ENCODE measurements at regions not wholly inside any gene's neighbourhood (a gene's known extent, or its start where the extent isn't known, plus 50 kb on each side); places are given as distances from the start of the nearest gene placed in this dataset.
"Not testable (repeated sequence)": the region's sequence is repeated elsewhere in the genome, so short reads cannot be mapped to it uniquely, and the experiment has no call there.

DNA sequence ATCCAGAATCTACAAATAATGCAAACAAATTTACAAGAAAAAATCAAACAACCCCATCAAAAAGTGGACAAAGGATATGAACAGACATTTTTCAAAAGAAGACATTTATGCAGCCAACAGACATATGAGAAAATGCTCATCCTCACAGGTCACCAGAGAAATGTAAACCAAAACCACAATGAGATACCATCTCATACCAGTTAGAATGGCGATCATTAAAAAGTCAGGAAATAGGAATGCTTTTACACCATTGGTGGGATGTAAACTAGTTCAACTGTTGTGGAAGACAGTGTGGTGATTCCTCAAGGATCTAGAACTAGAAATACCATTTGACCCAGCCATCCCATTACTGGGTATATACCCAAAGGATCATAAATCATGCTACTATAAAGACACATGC is 56.6 kb upstream of the GNAQ start:
- H3K36me3 ChIP-seq (ENCODE audit: control insufficient read depth, insufficient read depth, low read length); dilution Hi-C loops (cut with HindIII; ENCODE audit: low sequenced_read_pairs, unreplicated experiment); BruUV-seq (replicated peaks): not testable (repeated sequence)

More for the DNA sequence above, 56.6 kb upstream of the GNAQ start:
- H2BK120ac ChIP-seq (ENCODE audit: low read depth, low read length); H2BK20ac ChIP-seq (ENCODE audit: low read depth, low read length); H3K56ac ChIP-seq (ENCODE audit: extremely low read depth, insufficient read depth, low read length); H3K9me3 ChIP-seq (ENCODE audit: control insufficient read depth, insufficient read depth, low read length); in situ Hi-C loops (cut with MboI; ENCODE audit: low sequenced_read_pairs); H3K18ac ChIP-seq (ENCODE audit: low read depth, low read length); H3K9me1 ChIP-seq (ENCODE audit: insufficient read depth, low read length); H4K5ac ChIP-seq (ENCODE audit: low read depth, low read length); DNase-seq; H2BK5ac ChIP-seq (ENCODE audit: low read depth, low read length, poor library complexity, severe bottlenecking); H2AK5ac ChIP-seq (ENCODE audit: low read depth, low read length); H4K8ac ChIP-seq (ENCODE audit: low read depth in 2 of 2, low read length in 2 of 2); H3K27me3 ChIP-seq (ENCODE audit: control insufficient read depth, insufficient read depth, low read length); H3K4me3 ChIP-seq (ENCODE audit: insufficient read depth, low read depth, low read length); H4K91ac ChIP-seq (ENCODE audit: insufficient read depth, low read depth, low read length); H2BK15ac ChIP-seq (ENCODE audit: low read depth, low read length); H3K79me1 ChIP-seq (ENCODE audit: low read depth in 1 of 2, low read length in 2 of 2); H3K14ac ChIP-seq (replicated peaks; ENCODE audit: low read depth, low read length); POLR2A ChIA-PET (ENCODE audit: unreplicated experiment); H3K23ac ChIP-seq (ENCODE audit: low read depth, low read length); H3K4me1 ChIP-seq (ENCODE audit: control insufficient read depth, insufficient read depth, low read length); H3K27ac ChIP-seq (ENCODE audit: insufficient read depth, low read length); H3K9ac ChIP-seq (ENCODE audit: low read depth, low read length); H3K4ac ChIP-seq (ENCODE audit: low read depth, low read length); H2AFZ ChIP-seq (replicated peaks; ENCODE audit: low read length, poor library complexity); intact Hi-C loops (cut with micrococcal nuclease); H3K4me2 ChIP-seq (ENCODE audit: low read depth, low read length); H2AK9ac ChIP-seq (replicated peaks; ENCODE audit: low read depth, low read length, poor library complexity); ATAC-seq (ENCODE audit: low read depth); CTCF ChIA-PET; H4K20me1 ChIP-seq (ENCODE audit: insufficient read depth, low read length): not testable (repeated sequence)
- no CpG with 5 or more reads among the region's 1 CpG for WGBS, 2 experiments (ENCODE audit: extremely low coverage in 2 of 2, insufficient read length in 1 of 2)

Measured in IMR-90 (cell line).